Ishikawa (cell line): ENCODE measurements at regions not wholly inside any gene's neighbourhood (a gene's known extent, or its start where the extent isn't known, plus 50 kb on each side); places are given as distances from the start of the nearest gene placed in this dataset.

ENCODE experiments used
- CEBPB ChIP-seq: IDR thresholded peaks from 2 replicates; pipeline ENCODE4 v1.6.1; 2012
- CREB1 ChIP-seq: IDR thresholded peaks from 2 replicates; pipeline ENCODE4 v1.6.1; 2012; ENCODE audit warnings: low read depth
- EP300 ChIP-seq: IDR thresholded peaks from 2 replicates; pipeline ENCODE4 v1.6.1; 2012; ENCODE audit warnings: borderline replicate concordance
- NFIC ChIP-seq: IDR thresholded peaks from 2 replicates; pipeline ENCODE4 v1.6.1; 2012
- TCF12 ChIP-seq: IDR thresholded peaks from 2 replicates; pipeline ENCODE4 v1.6.1; 2012; ENCODE audit warnings: low read depth
- TEAD4 ChIP-seq: IDR thresholded peaks from 2 replicates; pipeline ENCODE4 v1.6.1; 2012
- YY1 ChIP-seq: IDR thresholded peaks from 2 replicates; pipeline ENCODE4 v1.6.1; 2012; ENCODE audit warnings: low read depth
- ZBTB7A ChIP-seq: IDR thresholded peaks from 2 replicates; pipeline ENCODE4 v1.6.1; 2012; ENCODE audit warnings: low read depth
- TF ChIP-seq, protein P1 (sequence below): IDR thresholded peaks from 2 replicates; pipeline ENCODE4 v1.6.1; 2012

DNA sequence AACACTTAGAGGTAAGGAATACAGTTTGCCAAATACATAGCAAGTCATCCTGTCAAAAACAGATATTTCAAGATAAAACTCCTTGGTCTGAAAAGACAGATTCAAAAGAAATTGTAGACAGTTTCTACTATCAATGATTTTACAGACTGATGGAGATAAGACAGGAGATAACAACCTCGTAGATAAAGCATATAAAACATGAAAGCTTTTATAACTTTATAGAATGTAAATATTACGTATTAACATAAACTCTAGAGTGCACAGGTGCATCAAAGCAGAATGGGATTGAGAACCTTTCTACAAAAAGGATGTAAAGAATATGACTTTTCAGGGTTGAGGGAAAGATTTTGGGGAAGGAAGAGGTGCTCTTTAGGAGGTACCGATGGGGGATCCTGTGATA is 158.0 kb upstream of the CENPW start:
- TF ChIP-seq NFIC: no peak
- TF ChIP-seq ZBTB7A: no peak
- no peak for TF ChIP-seq TCF12
- TF ChIP-seq EP300: no peak
- TF ChIP-seq YY1: no peak
- no peak for TF ChIP-seq CREB1
- no peak for TF ChIP-seq CEBPB
- no peak for TF ChIP-seq TEAD4
- TF ChIP-seq, protein P1, sequence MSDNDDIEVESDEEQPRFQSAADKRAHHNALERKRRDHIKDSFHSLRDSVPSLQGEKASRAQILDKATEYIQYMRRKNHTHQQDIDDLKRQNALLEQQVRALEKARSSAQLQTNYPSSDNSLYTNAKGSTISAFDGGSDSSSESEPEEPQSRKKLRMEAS: no peak
